ENCODE measurements at regions not wholly inside any gene's neighbourhood (a gene's known extent, or its start where the extent isn't known, plus 50 kb on each side); places are given as distances from the start of the nearest gene placed in this dataset.

DNA sequence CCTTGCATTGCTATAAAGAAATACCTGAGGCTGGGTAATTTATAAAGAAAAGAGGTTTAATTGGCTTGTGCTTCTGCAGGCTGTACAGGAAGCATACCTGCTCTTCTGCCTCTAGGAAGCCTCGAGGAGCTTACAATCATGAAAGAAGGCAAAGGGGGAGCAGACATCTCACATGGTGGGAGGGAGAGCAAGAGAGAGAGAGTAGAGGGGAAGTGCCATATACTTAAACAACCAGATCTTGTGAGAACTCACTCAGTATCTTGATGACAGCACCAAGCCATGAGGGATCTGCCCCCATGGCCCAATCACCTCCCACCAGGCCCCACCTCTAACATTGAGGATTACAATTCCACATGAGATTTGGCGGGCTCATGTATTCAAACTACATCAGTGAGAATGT lies 79.1 kb upstream of the HECW1 start:
- TF ChIP-seq, protein P1, sequence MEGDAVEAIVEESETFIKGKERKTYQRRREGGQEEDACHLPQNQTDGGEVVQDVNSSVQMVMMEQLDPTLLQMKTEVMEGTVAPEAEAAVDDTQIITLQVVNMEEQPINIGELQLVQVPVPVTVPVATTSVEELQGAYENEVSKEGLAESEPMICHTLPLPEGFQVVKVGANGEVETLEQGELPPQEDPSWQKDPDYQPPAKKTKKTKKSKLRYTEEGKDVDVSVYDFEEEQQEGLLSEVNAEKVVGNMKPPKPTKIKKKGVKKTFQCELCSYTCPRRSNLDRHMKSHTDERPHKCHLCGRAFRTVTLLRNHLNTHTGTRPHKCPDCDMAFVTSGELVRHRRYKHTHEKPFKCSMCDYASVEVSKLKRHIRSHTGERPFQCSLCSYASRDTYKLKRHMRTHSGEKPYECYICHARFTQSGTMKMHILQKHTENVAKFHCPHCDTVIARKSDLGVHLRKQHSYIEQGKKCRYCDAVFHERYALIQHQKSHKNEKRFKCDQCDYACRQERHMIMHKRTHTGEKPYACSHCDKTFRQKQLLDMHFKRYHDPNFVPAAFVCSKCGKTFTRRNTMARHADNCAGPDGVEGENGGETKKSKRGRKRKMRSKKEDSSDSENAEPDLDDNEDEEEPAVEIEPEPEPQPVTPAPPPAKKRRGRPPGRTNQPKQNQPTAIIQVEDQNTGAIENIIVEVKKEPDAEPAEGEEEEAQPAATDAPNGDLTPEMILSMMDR (IDR thresholded peaks at IDR 0.05), result no peak
- Histone ChIP-seq H3K4me3 (ENCODE audit: low read length) (no peak overlapping the region), H3K36me3 (ENCODE audit: control insufficient read depth, insufficient read depth, low read length) (no peaks in the 10 kb centered on the region), H3K27ac (ENCODE audit: low read length) (no peak overlapping the region), H3K9me3 (ENCODE audit: control insufficient read depth, insufficient read depth, low read length) (peaks cover 3% of the 10 kb centered on the region), H3K27me3 (ENCODE audit: control insufficient read depth, insufficient read depth, low read length) (no peaks in the 10 kb centered on the region), H3K4me1 (ENCODE audit: control insufficient read depth, insufficient read depth, low read length) (no peaks in the 10 kb centered on the region)
- H3K4me3 Mint-ChIP-seq, result no peak overlapping the region
- 40% methylated on average over 1 of the region's 2 CpGs for WGBS (ENCODE audit: insufficient coverage)
- peaks cover 0 to 3% of the 10 kb centered on the region in 2 donors for H3K9me3 Mint-ChIP-seq
- no peak for DNase-seq
- no peak overlapping the region for H3K27ac Mint-ChIP-seq
- no peak for ATAC-seq
- H3K27me3 Mint-ChIP-seq (ENCODE audit: low read depth in 2 of 2), result peaks cover 20 to 31% of the 10 kb centered on the region in 2 donors
- intact Hi-C loops (cut with micrococcal nuclease), result no loop called here
- H3K4me1 Mint-ChIP-seq, result no peaks in the 10 kb centered on the region
- H3K36me3 Mint-ChIP-seq, result no peaks in the 10 kb centered on the region

DNA sequence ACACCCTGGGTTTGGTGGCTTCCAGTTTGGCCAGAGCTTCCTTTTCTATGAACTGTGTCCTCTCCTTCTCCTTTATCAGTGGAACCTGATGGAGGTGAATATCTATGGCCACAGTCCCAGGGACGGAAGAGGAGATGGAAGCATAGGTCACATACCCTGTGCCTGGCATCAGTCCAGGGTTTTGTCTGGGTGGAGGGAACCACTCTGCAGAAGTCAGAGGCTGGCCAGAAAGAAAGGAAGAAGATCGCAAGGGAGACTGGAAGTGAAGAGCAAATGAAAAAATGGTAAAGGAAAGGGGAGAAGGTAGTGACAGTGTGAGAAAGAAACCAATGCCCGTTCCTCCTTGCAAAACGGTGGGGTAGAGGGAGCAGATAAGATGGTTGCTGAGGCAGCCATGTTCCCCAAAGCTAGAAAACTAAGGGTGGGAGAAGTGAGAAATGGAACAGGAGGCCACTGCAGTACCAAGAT lies 77.9 kb upstream of the HECW1 start:
- H3K4me1 ChIP-seq (ENCODE audit: control insufficient read depth, insufficient read depth, low read length), result no peaks in the 10 kb centered on the region
- 89% methylated on average over 4 of the region's 4 CpGs for WGBS (ENCODE audit: insufficient coverage)
- TF ChIP-seq, protein P1 (IDR thresholded peaks at IDR 0.05), result no peak
- no peaks in the 10 kb centered on the region for H3K4me1 Mint-ChIP-seq
- no peak overlapping the region for H3K27ac Mint-ChIP-seq
- H3K4me3 Mint-ChIP-seq, result no peak overlapping the region
- no peaks in the 10 kb centered on the region for H3K27me3 ChIP-seq (ENCODE audit: control insufficient read depth, insufficient read depth, low read length)
- H3K27me3 Mint-ChIP-seq (ENCODE audit: low read depth in 2 of 2), result peaks cover 12 to 25% of the 10 kb centered on the region in 2 donors
- no peak for ATAC-seq
- no peak overlapping the region for H3K4me3 ChIP-seq (ENCODE audit: low read length)
- DNase-seq, result no peak
- no peak overlapping the region for H3K27ac ChIP-seq (ENCODE audit: low read length)
- intact Hi-C loops (cut with micrococcal nuclease), result no loop called here
- H3K9me3 Mint-ChIP-seq, result peaks cover 0 to 3% of the 10 kb centered on the region in 2 donors
- no peaks in the 10 kb centered on the region for H3K36me3 Mint-ChIP-seq
- peaks cover 3% of the 10 kb centered on the region for H3K9me3 ChIP-seq (ENCODE audit: control insufficient read depth, insufficient read depth, low read length)
- no peaks in the 10 kb centered on the region for H3K36me3 ChIP-seq (ENCODE audit: control insufficient read depth, insufficient read depth, low read length)

DNA sequence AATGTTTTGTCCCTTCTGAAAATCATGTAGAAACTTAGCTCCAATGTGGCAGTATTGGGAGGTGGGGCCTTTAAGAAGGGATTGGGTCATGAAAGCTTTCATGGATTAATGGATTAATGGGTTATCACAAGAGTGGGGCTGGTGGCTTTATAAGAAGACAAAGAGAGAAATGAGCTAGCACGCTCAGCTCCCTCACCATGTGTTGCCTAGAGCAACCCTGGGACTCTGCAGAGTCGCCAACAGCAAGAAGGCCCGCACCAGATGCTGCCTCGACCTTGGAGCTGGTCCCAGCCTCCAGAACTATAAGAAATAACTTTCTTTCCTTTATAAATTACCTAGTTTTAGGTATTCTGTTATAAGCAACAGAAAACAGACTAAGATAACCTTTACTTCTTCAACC lies 74.9 kb upstream of the HECW1 start:
- no peaks in the 10 kb centered on the region for H3K4me1 Mint-ChIP-seq
- H3K27ac Mint-ChIP-seq, result no peak overlapping the region
- peaks cover 0 to 5% of the 10 kb centered on the region in 2 donors for H3K9me3 Mint-ChIP-seq
- H3K27me3 Mint-ChIP-seq (ENCODE audit: low read depth in 2 of 2), result peaks cover 8 to 13% of the 10 kb centered on the region in 2 donors
- H3K4me3 ChIP-seq (ENCODE audit: low read length), result no peak overlapping the region
- H3K36me3 ChIP-seq (ENCODE audit: control insufficient read depth, insufficient read depth, low read length), result no peaks in the 10 kb centered on the region
- DNase-seq, result no peak
- H3K4me3 Mint-ChIP-seq, result no peak overlapping the region
- WGBS (ENCODE audit: insufficient coverage), result 73% methylated on average over 4 of the region's 4 CpGs
- H3K4me1 ChIP-seq (ENCODE audit: control insufficient read depth, insufficient read depth, low read length), result no peaks in the 10 kb centered on the region
- intact Hi-C loops (cut with micrococcal nuclease), result no loop called here
- peaks cover 3% of the 10 kb centered on the region for H3K9me3 ChIP-seq (ENCODE audit: control insufficient read depth, insufficient read depth, low read length)
- TF ChIP-seq, protein P1 (IDR thresholded peaks at IDR 0.05), result no peak
- no peak for ATAC-seq
- H3K36me3 Mint-ChIP-seq, result no peaks in the 10 kb centered on the region
- H3K27ac ChIP-seq (ENCODE audit: low read length), result no peak overlapping the region
- no peaks in the 10 kb centered on the region for H3K27me3 ChIP-seq (ENCODE audit: control insufficient read depth, insufficient read depth, low read length)

DNA sequence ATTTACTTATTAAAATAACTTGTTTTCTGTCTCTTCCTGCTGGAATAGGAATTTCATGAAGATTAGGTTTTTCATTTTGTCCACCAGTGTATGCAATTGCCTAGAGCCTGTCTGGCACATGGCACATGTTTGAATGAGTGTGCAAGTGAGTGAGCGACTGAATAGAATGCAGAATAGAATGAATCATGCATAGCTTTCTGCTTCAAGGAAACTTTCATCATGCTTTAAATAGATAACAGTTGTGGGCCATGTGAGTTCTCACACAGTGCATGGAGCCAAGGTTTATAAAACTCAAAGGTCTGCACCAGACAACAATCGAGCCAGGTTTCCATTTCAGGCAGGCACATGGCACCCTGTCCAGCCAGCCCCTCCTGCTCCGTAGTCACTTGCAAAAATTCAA lies 74.2 kb upstream of the HECW1 start:
- no peaks in the 10 kb centered on the region for H3K36me3 ChIP-seq (ENCODE audit: control insufficient read depth, insufficient read depth, low read length)
- Mint-ChIP-seq H3K4me1 (no peaks in the 10 kb centered on the region), H3K27me3 (ENCODE audit: low read depth in 2 of 2) (peaks cover 9 to 20% of the 10 kb centered on the region in 2 donors), H3K27ac (no peak overlapping the region), H3K9me3 (peaks cover 0 to 5% of the 10 kb centered on the region in 2 donors), H3K36me3 (no peaks in the 10 kb centered on the region), H3K4me3 (no peak overlapping the region)
- TF ChIP-seq, protein P1 (IDR thresholded peaks at IDR 0.05), result no peak
- ATAC-seq (no peak), DNase-seq (no peak)
- peaks cover 3% of the 10 kb centered on the region for H3K9me3 ChIP-seq (ENCODE audit: control insufficient read depth, insufficient read depth, low read length)
- 91% methylated on average over 3 of the region's 3 CpGs for WGBS (ENCODE audit: insufficient coverage)
- H3K4me1 ChIP-seq (ENCODE audit: control insufficient read depth, insufficient read depth, low read length), result no peaks in the 10 kb centered on the region
- intact Hi-C loops (cut with micrococcal nuclease), result no loop called here
- H3K27ac ChIP-seq (ENCODE audit: low read length), result no peak overlapping the region
- H3K27me3 ChIP-seq (ENCODE audit: control insufficient read depth, insufficient read depth, low read length), result no peaks in the 10 kb centered on the region
- H3K4me3 ChIP-seq (ENCODE audit: low read length), result no peak overlapping the region

Data from natural killer cell (primary cell).